DMS79 (cell line): ENCODE measurements at regions not wholly inside any gene's neighbourhood (a gene's known extent, or its start where the extent isn't known, plus 50 kb on each side); places are given as distances from the start of the nearest gene placed in this dataset.

Experiments used
- DNase-seq: peaks from one replicate; lab custom pipeline; 2025; lab: John Stamatoyannopoulos, UW

GRCh38 chr2:7598402-7598801, 681.2 kb downstream of the RNF144A start:
- no peak for DNase-seq

GRCh38 chr2:7599462-7600258, 682.4 kb downstream of the RNF144A start:
- no peak for DNase-seq

- DNase-seq: no peak
Measured at GRCh38 chr2:7601990-7602389, 684.8 kb downstream of the RNF144A start.

- no peak for DNase-seq
Measured at GRCh38 chr2:7604456-7604855, 687.2 kb downstream of the RNF144A start.

GRCh38 chr2:7607441-7608173, 690.4 kb downstream of the RNF144A start:
- DNase-seq: no peak

GRCh38 chr2:7609556-7609955, 692.3 kb downstream of the RNF144A start:
- no peak for DNase-seq

GRCh38 chr2:7609974-7610373, 692.8 kb downstream of the RNF144A start:
- no peak for DNase-seq

- DNase-seq: no peak
Measured at GRCh38 chr2:7611750-7612149, 694.5 kb downstream of the RNF144A start.

GRCh38 chr2:7612969-7613368, 695.8 kb downstream of the RNF144A start:
- DNase-seq: no peak

GRCh38 chr2:7613831-7614230, 696.6 kb downstream of the RNF144A start:
- DNase-seq: no peak

GRCh38 chr2:7618031-7618430, 700.8 kb downstream of the RNF144A start:
- no peak for DNase-seq

GRCh38 chr2:7619203-7619970, 702.2 kb downstream of the RNF144A start:
- no peak for DNase-seq

- DNase-seq: no peak
Measured at GRCh38 chr2:7620255-7620654, 703.0 kb downstream of the RNF144A start.

GRCh38 chr2:7621018-7621814, 704.0 kb downstream of the RNF144A start:
- DNase-seq: no peak

- DNase-seq: no peak
Measured at GRCh38 chr2:7625392-7626138, 708.4 kb downstream of the RNF144A start.

- no peak for DNase-seq
Measured at GRCh38 chr2:7626139-7626537, 708.9 kb downstream of the RNF144A start.

- no peak for DNase-seq
Measured at GRCh38 chr2:7627583-7627982, 710.4 kb downstream of the RNF144A start.

GRCh38 chr2:7632420-7632819, 715.2 kb downstream of the RNF144A start:
- DNase-seq: no peak

GRCh38 chr2:7633566-7634153, 716.4 kb downstream of the RNF144A start:
- no peak for DNase-seq

GRCh38 chr2:7634409-7634808, 717.2 kb downstream of the RNF144A start:
- no peak for DNase-seq

- DNase-seq: no peak
Measured at GRCh38 chr2:7639476-7639875, 722.3 kb downstream of the RNF144A start.
